Neural cell (in vitro differentiated cells): ENCODE measurements at regions not wholly inside any gene's neighbourhood (a gene's known extent, or its start where the extent isn't known, plus 50 kb on each side); places are given as distances from the start of the nearest gene placed in this dataset.

Source experiments
- H2AFZ ChIP-seq: fragments of 200-600, 300-800 bp; sonication (generic), shearing (Covaris generic); 2 replicates; pipeline ENCODE4 v1.6.0; 2014; ENCODE audit warnings: low read depth, mild to moderate bottlenecking, antibody characterized with exemption, low read length, moderate library complexity
- H3F3A ChIP-seq: fragments of 200-600 bp; shearing (Covaris generic); 2 replicates; pipeline ENCODE4 v1.6.1; 2016; ENCODE audit warnings: mild to moderate bottlenecking, moderate library complexity, mixed read lengths, antibody characterized with exemption, low read length; ENCODE audit not compliant: insufficient read depth, poor library complexity, severe bottlenecking
- H3K27ac ChIP-seq: fragments of 200-600, 300-800 bp; sonication (generic), shearing (Covaris generic); 2 replicates; pipeline ENCODE4 v1.5.1; 2014; ENCODE audit warnings: mild to moderate bottlenecking, low read length, moderate library complexity
- H3K27me3 ChIP-seq: fragments of 300-800, 200-600 bp; sonication (generic), shearing (Covaris generic); 2 replicates; pipeline ENCODE4 v1.6.0; 2014; ENCODE audit warnings: mild to moderate bottlenecking, low read depth, low read length, moderate library complexity; ENCODE audit not compliant: insufficient read depth
- H3K36me3 ChIP-seq: fragments of 300-800, 200-600 bp; sonication (generic), shearing (Covaris generic); 2 replicates; pipeline ENCODE4 v1.5.1; 2014; ENCODE audit warnings: mild to moderate bottlenecking, antibody characterized with exemption, low read length, moderate library complexity; ENCODE audit not compliant: insufficient read depth
- H3K4me2 ChIP-seq: fragments of 300-800, 200-600 bp; sonication (generic), shearing (Covaris generic); 2 replicates; pipeline ENCODE4 v1.6.0; 2014; ENCODE audit warnings: mild to moderate bottlenecking, low read length
- H3K4me3 ChIP-seq: fragments of 300-800, 200-600 bp; sonication (generic), shearing (Covaris generic); 2 replicates; pipeline ENCODE4 v1.5.1; 2014; ENCODE audit warnings: mild to moderate bottlenecking, low read length, moderate library complexity
- H3K79me2 ChIP-seq: fragments of 200-600 bp; shearing (Covaris generic); replicated peaks from 2 replicates; pipeline ENCODE4 v1.6.0; 2014; ENCODE audit warnings: mild to moderate bottlenecking, low read length, moderate library complexity; ENCODE audit not compliant: insufficient read depth
- H3K9ac ChIP-seq: fragments of 300-800, 200-600 bp; sonication (generic), shearing (Covaris generic); 2 replicates; pipeline ENCODE4 v1.6.1; 2016; ENCODE audit warnings: mild to moderate bottlenecking, low read length, mixed read lengths
- H3K9me2 ChIP-seq: fragments of 200-600 bp; shearing (Covaris generic); 2 replicates; pipeline ENCODE4 v1.6.1; 2016; ENCODE audit warnings: mild to moderate bottlenecking, low read length, mixed read lengths; ENCODE audit not compliant: insufficient read depth
- H3K9me3 ChIP-seq: fragments of 200-600, 300-800 bp; sonication (generic), shearing (Covaris generic); 2 replicates; pipeline ENCODE4 v1.6.1; 2016; ENCODE audit warnings: mild to moderate bottlenecking, mixed run types, low read length, moderate library complexity, mixed read lengths
- H4K20me1 ChIP-seq: fragments of 200-600 bp; shearing (Covaris generic); 2 replicates; pipeline ENCODE4 v1.6.1; 2016; ENCODE audit warnings: mild to moderate bottlenecking, mixed run types; ENCODE audit not compliant: insufficient read depth
- EP300 ChIP-seq: fragments of 450-650 bp; conservative IDR thresholded peaks from 2 replicates; pipeline ENCODE4 v1.6.1; 2014; ENCODE audit warnings: antibody characterized with exemption, mild to moderate bottlenecking, moderate library complexity; ENCODE audit not compliant: poor library complexity, severe bottlenecking
- EZH2 ChIP-seq: fragments of 200-600, 300-800 bp; shearing (Covaris generic), sonication (generic); IDR thresholded peaks from 2 replicates; pipeline ENCODE4 v1.6.1; 2014; ENCODE audit warnings: antibody characterized with exemption, low read length, borderline replicate concordance, mild to moderate bottlenecking; ENCODE audit not compliant: insufficient read depth, poor library complexity, severe bottlenecking
- MXI1 ChIP-seq: fragments of 450-650 bp; conservative IDR thresholded peaks from 2 replicates; pipeline ENCODE4 v1.6.1; 2014; ENCODE audit warnings: antibody characterized with exemption, mild to moderate bottlenecking; ENCODE audit not compliant: poor library complexity, severe bottlenecking
- POLR2AphosphoS5 ChIP-seq: IDR thresholded peaks from 2 replicates; pipeline ENCODE4 v1.6.1; 2012
- RAD21 ChIP-seq: fragments of 450-650 bp; conservative IDR thresholded peaks from 2 replicates; pipeline ENCODE4 v1.6.1; 2014; ENCODE audit warnings: antibody characterized with exemption, mild to moderate bottlenecking, moderate library complexity
- SMC3 ChIP-seq: fragments of 450-650 bp; conservative IDR thresholded peaks from 2 replicates; pipeline ENCODE4 v1.6.1; 2014; ENCODE audit warnings: antibody characterized with exemption, mild to moderate bottlenecking, moderate library complexity; ENCODE audit not compliant: poor library complexity
- TAF1 ChIP-seq: IDR thresholded peaks from 2 replicates; pipeline ENCODE4 v1.6.1; 2012; ENCODE audit warnings: low read depth
- TF ChIP-seq, protein P1 (sequence below): IDR thresholded peaks from 2 replicates; pipeline ENCODE4 v1.6.1; 2012; ENCODE audit warnings: borderline replicate concordance
- TF ChIP-seq, protein P2 (sequence below): fragments of 450-650 bp; IDR thresholded peaks from 2 replicates; pipeline ENCODE4 v1.5.1; 2014; ENCODE audit warnings: antibody characterized with exemption, mild to moderate bottlenecking, moderate library complexity; ENCODE audit not compliant: poor library complexity, severe bottlenecking

DNA sequence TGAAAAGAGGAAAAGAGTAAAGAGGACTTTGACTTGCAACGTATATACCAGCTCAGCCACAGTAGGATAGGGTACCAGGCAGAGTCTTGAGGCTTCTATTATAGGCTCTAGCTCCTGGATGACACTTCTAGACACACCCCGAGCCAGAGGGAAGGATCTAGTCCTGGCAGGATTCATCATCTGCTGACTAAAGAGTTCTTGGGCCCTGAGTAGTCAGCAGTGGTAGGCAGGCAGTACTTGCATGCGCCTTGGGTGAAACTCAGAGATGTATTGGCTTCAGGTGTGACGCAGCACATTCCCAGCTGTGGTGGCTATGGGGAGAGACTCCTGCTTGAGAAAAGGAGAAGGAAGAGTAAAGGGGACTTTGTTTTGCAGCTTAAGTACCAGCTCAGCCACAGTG, 162.3 kb upstream of the APP start:
- Histone ChIP-seq H3K9me2 (no peaks in the 10 kb centered on the region), H3K27ac (no peak overlapping the region), H3K4me3 (no peak overlapping the region), H3F3A (no peaks in the 10 kb centered on the region), H2AFZ (no peak overlapping the region), H3K36me3 (no peaks in the 10 kb centered on the region), H3K9ac (no peak overlapping the region), H3K9me3 (no peaks in the 10 kb centered on the region), H3K4me2 (no peak overlapping the region), H3K27me3 (no peaks in the 10 kb centered on the region), H3K79me2 (no peaks in the 10 kb centered on the region), H4K20me1 (no peaks in the 10 kb centered on the region)
- TF ChIP-seq RAD21 (no peak), POLR2AphosphoS5 (no peak), EZH2 (no peak), SMC3 (no peak), TAF1 (no peak), MXI1 (no peak), EP300 (no peak)
- TF ChIP-seq, protein P1, sequence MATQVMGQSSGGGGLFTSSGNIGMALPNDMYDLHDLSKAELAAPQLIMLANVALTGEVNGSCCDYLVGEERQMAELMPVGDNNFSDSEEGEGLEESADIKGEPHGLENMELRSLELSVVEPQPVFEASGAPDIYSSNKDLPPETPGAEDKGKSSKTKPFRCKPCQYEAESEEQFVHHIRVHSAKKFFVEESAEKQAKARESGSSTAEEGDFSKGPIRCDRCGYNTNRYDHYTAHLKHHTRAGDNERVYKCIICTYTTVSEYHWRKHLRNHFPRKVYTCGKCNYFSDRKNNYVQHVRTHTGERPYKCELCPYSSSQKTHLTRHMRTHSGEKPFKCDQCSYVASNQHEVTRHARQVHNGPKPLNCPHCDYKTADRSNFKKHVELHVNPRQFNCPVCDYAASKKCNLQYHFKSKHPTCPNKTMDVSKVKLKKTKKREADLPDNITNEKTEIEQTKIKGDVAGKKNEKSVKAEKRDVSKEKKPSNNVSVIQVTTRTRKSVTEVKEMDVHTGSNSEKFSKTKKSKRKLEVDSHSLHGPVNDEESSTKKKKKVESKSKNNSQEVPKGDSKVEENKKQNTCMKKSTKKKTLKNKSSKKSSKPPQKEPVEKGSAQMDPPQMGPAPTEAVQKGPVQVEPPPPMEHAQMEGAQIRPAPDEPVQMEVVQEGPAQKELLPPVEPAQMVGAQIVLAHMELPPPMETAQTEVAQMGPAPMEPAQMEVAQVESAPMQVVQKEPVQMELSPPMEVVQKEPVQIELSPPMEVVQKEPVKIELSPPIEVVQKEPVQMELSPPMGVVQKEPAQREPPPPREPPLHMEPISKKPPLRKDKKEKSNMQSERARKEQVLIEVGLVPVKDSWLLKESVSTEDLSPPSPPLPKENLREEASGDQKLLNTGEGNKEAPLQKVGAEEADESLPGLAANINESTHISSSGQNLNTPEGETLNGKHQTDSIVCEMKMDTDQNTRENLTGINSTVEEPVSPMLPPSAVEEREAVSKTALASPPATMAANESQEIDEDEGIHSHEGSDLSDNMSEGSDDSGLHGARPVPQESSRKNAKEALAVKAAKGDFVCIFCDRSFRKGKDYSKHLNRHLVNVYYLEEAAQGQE: no peak
- TF ChIP-seq, protein P2, sequence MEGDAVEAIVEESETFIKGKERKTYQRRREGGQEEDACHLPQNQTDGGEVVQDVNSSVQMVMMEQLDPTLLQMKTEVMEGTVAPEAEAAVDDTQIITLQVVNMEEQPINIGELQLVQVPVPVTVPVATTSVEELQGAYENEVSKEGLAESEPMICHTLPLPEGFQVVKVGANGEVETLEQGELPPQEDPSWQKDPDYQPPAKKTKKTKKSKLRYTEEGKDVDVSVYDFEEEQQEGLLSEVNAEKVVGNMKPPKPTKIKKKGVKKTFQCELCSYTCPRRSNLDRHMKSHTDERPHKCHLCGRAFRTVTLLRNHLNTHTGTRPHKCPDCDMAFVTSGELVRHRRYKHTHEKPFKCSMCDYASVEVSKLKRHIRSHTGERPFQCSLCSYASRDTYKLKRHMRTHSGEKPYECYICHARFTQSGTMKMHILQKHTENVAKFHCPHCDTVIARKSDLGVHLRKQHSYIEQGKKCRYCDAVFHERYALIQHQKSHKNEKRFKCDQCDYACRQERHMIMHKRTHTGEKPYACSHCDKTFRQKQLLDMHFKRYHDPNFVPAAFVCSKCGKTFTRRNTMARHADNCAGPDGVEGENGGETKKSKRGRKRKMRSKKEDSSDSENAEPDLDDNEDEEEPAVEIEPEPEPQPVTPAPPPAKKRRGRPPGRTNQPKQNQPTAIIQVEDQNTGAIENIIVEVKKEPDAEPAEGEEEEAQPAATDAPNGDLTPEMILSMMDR: no peak

DNA sequence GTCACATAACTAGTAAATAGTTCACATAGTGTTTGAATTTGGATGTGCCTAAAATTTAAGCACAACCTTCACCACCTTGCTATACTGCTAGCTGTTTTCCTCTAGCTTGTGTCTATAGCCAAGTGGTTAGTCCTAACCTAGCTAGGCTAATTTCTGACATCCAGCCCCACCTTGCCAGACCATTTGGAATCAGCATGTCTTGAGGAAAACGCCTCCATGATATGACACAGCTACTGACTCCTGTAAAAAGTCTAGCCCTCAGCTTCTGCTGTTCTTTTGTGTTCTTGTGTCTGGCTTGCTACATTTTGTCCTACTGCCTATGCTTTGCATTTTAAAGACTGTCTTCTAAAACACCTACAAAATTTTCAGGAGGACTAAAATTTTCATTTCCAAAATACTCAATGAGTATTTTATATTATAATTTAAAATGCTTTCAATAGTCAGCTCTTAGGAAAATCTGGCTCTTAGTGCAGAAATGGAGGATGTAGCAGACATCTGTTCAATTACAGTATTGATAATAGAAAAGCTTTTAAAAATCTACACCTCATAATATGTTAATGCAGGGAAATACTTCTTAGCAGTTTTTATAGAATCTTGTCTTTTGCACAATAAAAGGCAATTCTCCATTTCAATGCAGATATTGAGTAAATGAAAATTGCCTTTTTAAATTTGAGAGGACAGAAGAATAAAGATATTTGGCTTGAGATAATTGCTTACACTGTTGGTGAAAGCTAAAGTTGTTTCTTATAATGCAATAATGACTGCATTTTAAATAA, 160.8 kb upstream of the APP start:
- Histone ChIP-seq H3K36me3 (no peaks in the 10 kb centered on the region), H3K27ac (no peak overlapping the region), H2AFZ (no peak overlapping the region), H3K79me2 (no peaks in the 10 kb centered on the region), H3K4me2 (no peak overlapping the region), H4K20me1 (no peaks in the 10 kb centered on the region), H3K9ac (no peak overlapping the region), H3K9me2 (no peaks in the 10 kb centered on the region), H3K9me3 (no peaks in the 10 kb centered on the region), H3K4me3 (no peak overlapping the region), H3F3A (no peaks in the 10 kb centered on the region), H3K27me3 (no peaks in the 10 kb centered on the region)
- TF ChIP-seq EZH2 (no peak), EP300 (no peak), POLR2AphosphoS5 (no peak), MXI1 (no peak), TAF1 (no peak), RAD21 (no peak), SMC3 (no peak)
- TF ChIP-seq, protein P2: no peak
- TF ChIP-seq, protein P1: no peak
